ENCODE measurements at regions not wholly inside any gene's neighbourhood (a gene's known extent, or its start where the extent isn't known, plus 50 kb on each side); places are given as distances from the start of the nearest gene placed in this dataset.

- no peak for ATAC-seq
- H3K4me3 Mint-ChIP-seq, result no peak overlapping the region
- no peaks in the 10 kb centered on the region for H3K27me3 Mint-ChIP-seq (ENCODE audit: low read depth)
- peaks cover 52% of the 10 kb centered on the region for H3K36me3 Mint-ChIP-seq
- ChIA-PET CTCF (no interaction called here), POLR2A (no interaction called here)
- DNase-seq (ENCODE audit: low spot score), result no peak
- H3K9me3 Mint-ChIP-seq, result peaks cover 74% of the 10 kb centered on the region
- no peak overlapping the region for H3K27ac Mint-ChIP-seq
- H3K4me1 Mint-ChIP-seq, result peaks cover under 1% of the 10 kb centered on the region
- TF ChIP-seq ERG (CRISPR knock-in tag; IDR thresholded peaks at IDR 0.05), result no peak
- no peak for TF ChIP-seq TEAD4 (CRISPR knock-in tag; IDR thresholded peaks at IDR 0.05)
- TF ChIP-seq GRHL2 (CRISPR knock-in tag; IDR thresholded peaks at IDR 0.05; ENCODE audit: insufficient replicate concordance, severe bottlenecking), result no peak
- TF ChIP-seq NR2C2 (CRISPR knock-in tag; IDR thresholded peaks at IDR 0.05), result no peak
- TF ChIP-seq FOXP4 (CRISPR knock-in tag; IDR thresholded peaks at IDR 0.05), result no peak
- no peak for TF ChIP-seq MAX (CRISPR knock-in tag; IDR thresholded peaks at IDR 0.05)
- no peak for TF ChIP-seq CREM (CRISPR knock-in tag; IDR thresholded peaks at IDR 0.05)
- TF ChIP-seq NFATC4 (CRISPR knock-in tag; IDR thresholded peaks at IDR 0.05), result no peak
- no peak for TF ChIP-seq ARID4B (CRISPR knock-in tag; IDR thresholded peaks at IDR 0.05; ENCODE audit: borderline replicate concordance)
- TF ChIP-seq E2F5 (CRISPR knock-in tag; IDR thresholded peaks at IDR 0.05), result no peak
- no peak for TF ChIP-seq CDX4 (CRISPR knock-in tag; IDR thresholded peaks at IDR 0.05; ENCODE audit: borderline replicate concordance)
- no peak for TF ChIP-seq ATF2 (CRISPR knock-in tag; IDR thresholded peaks at IDR 0.05; ENCODE audit: borderline replicate concordance, low read depth)
- TF ChIP-seq ZNF317 (CRISPR knock-in tag; IDR thresholded peaks at IDR 0.05; ENCODE audit: borderline replicate concordance, low read depth), result no peak
- TF ChIP-seq USF2 (CRISPR knock-in tag; IDR thresholded peaks at IDR 0.05), result no peak
- no peak for TF ChIP-seq PREB (CRISPR knock-in tag; IDR thresholded peaks at IDR 0.05; ENCODE audit: borderline replicate concordance)
- no peak for TF ChIP-seq ETV6 (CRISPR knock-in tag; IDR thresholded peaks at IDR 0.05)
- no peak for TF ChIP-seq SMAD3 (CRISPR knock-in tag; IDR thresholded peaks at IDR 0.05; ENCODE audit: borderline replicate concordance)
- no peak for TF ChIP-seq JAZF1 (CRISPR knock-in tag; IDR thresholded peaks at IDR 0.05)
- no peak for TF ChIP-seq ZNF671 (CRISPR knock-in tag; IDR thresholded peaks at IDR 0.05)
Measured at GRCh38 chr5:92513067-92513466, 1068.0 kb downstream of the NR2F1-AS1 start.
